A673 (cell line): ENCODE measurements at regions not wholly inside any gene's neighbourhood (a gene's known extent, or its start where the extent isn't known, plus 50 kb on each side); places are given as distances from the start of the nearest gene placed in this dataset.

ENCODE experiments used
- BruUV-seq: library from RNA; stranded (reverse); fragments of 400-500 nt; replicated peaks from 2 replicates; lab custom pipeline; 2021; lab: Mats Ljungman, UMichigan
- CTCF ChIA-PET: fragments of 300-600 bp; sonication (Branson Sonifier 250); formaldehyde crosslinking; loops from one replicate; lab custom pipeline; 2022; ENCODE audit warnings: antibody characterized with exemption; lab: Charles Lee
- POLR2A ChIA-PET: fragments of 300-600 bp; sonication (Branson Sonifier 250); formaldehyde crosslinking; loops from one replicate; lab custom pipeline; 2022; ENCODE audit warnings: antibody characterized with exemption; ENCODE audit not compliant: low non-redundant PET; lab: Charles Lee
- DNase-seq: peaks from one replicate; pipeline ENCODE4 v3.0.0-alpha.2; 2015; ENCODE audit warnings: low spot score
- H3K27ac ChIP-seq: fragments of 200-600 bp; sonication (generic); 2 replicates; pipeline ENCODE4 v1.5.1; 2016; ENCODE audit warnings: mixed run types, low read depth, mild to moderate bottlenecking, mixed read lengths, antibody characterized with exemption, low read length; ENCODE audit not compliant: poor library complexity, severe bottlenecking
- H3K27me3 ChIP-seq: fragments of 200-600 bp; sonication (generic); replicated peaks from 2 replicates; pipeline ENCODE4 v1.6.1; 2017; ENCODE audit warnings: mixed run types, low read depth, mild to moderate bottlenecking, mixed read lengths, antibody characterized with exemption, low read length; ENCODE audit not compliant: insufficient read depth, poor library complexity
- H3K36me3 ChIP-seq: fragments of 200-600 bp; sonication (generic); 2 replicates; pipeline ENCODE4 v1.6.1; 2016; ENCODE audit warnings: mixed run types, mild to moderate bottlenecking, mixed read lengths, antibody characterized with exemption, low read length; ENCODE audit not compliant: insufficient read depth, poor library complexity, severe bottlenecking
- H3K4me1 ChIP-seq: fragments of 200-600 bp; sonication (generic); 2 replicates; pipeline ENCODE4 v1.6.1; 2017; ENCODE audit warnings: mixed run types, mild to moderate bottlenecking, mixed read lengths, antibody characterized with exemption, low read length; ENCODE audit not compliant: insufficient read depth, poor library complexity, severe bottlenecking
- H3K4me3 ChIP-seq: fragments of 200-600 bp; sonication (generic); 2 replicates; pipeline ENCODE4 v1.5.1; 2016; ENCODE audit warnings: low read depth, mixed run types, mild to moderate bottlenecking, mixed read lengths, low read length; ENCODE audit not compliant: poor library complexity, severe bottlenecking
- H3K9me3 ChIP-seq: fragments of 200-600 bp; sonication (generic); 2 replicates; pipeline ENCODE4 v1.6.1; 2016; ENCODE audit warnings: mixed run types, low read depth, mild to moderate bottlenecking, mixed read lengths, antibody characterized with exemption, low read length; ENCODE audit not compliant: poor library complexity, severe bottlenecking
- EZH2 ChIP-seq: fragments of 200-600 bp; sonication (generic); IDR thresholded peaks from 2 replicates; pipeline ENCODE4 v1.6.1; 2017; ENCODE audit warnings: borderline replicate concordance, low read depth, mild to moderate bottlenecking, mixed read lengths, antibody characterized with exemption, low read length; ENCODE audit not compliant: poor library complexity, severe bottlenecking
- intact Hi-C: fragments of 100-400 bp; cut with micrococcal nuclease; formaldehyde crosslinking; loops from one replicate; pipeline ENCODE4 v1.10.0; 2022; ENCODE audit not compliant: unreplicated experiment
- TF ChIP-seq, protein P1 (sequence below): fragments of 300-800, 200-600 bp; sonication (generic); conservative IDR thresholded peaks from 2 replicates; pipeline ENCODE4 v1.5.1; 2017; ENCODE audit warnings: low read depth, mild to moderate bottlenecking, antibody characterized with exemption, low read length, moderate library complexity, mixed read lengths

DNA sequence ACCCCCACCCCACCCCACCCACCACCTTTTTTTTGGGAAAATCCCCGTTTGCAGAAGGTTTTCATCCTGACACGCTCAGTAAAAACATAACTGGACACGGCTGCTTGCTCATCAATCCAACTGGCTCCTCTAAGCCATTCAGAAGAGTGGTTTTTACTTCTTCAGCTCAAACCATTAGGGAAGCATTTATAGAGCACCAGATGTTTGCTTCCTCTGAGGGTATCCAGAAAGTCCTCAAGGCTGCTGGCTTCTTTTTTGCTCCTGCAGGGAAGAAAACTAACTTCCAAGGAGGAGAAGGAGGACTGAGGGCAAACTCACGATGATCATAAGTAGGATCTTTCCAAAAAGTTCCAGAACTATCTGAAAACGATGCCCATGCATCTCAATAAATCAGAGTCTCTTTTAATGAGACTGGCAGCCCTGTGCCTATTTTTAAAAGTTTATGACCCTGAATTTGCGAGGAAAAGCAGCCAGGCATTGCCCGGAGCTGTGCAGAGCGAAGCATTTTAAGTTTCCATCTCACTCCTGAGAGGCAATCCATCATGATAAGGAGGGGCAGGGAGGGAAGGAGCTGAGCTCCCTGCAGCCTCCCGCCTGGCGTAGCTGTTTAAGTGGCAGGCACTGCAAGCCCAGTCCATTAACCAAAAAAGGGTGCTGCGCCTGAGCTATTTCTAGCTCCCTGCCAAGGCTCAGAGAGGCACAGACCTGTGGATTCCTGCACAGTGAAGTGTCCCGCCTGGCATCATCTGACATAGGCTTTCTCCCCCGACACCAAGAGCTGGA, 146.3 kb upstream of the FOXF1 start:
- TF ChIP-seq, protein P1, sequence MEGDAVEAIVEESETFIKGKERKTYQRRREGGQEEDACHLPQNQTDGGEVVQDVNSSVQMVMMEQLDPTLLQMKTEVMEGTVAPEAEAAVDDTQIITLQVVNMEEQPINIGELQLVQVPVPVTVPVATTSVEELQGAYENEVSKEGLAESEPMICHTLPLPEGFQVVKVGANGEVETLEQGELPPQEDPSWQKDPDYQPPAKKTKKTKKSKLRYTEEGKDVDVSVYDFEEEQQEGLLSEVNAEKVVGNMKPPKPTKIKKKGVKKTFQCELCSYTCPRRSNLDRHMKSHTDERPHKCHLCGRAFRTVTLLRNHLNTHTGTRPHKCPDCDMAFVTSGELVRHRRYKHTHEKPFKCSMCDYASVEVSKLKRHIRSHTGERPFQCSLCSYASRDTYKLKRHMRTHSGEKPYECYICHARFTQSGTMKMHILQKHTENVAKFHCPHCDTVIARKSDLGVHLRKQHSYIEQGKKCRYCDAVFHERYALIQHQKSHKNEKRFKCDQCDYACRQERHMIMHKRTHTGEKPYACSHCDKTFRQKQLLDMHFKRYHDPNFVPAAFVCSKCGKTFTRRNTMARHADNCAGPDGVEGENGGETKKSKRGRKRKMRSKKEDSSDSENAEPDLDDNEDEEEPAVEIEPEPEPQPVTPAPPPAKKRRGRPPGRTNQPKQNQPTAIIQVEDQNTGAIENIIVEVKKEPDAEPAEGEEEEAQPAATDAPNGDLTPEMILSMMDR = no peak
- no peak for TF ChIP-seq EZH2
- no peaks in the 10 kb centered on the region for H3K36me3 ChIP-seq
- intact Hi-C loops = no loop called here
- H3K4me3 ChIP-seq = no peak overlapping the region
- BruUV-seq = no TSS peak
- peaks cover 89% of the 10 kb centered on the region for H3K27me3 ChIP-seq
- no peak overlapping the region for H3K27ac ChIP-seq
- H3K4me1 ChIP-seq = no peaks in the 10 kb centered on the region
- CTCF ChIA-PET = no interaction called here
- POLR2A ChIA-PET = no interaction called here
- DNase-seq = no peak
- no peaks in the 10 kb centered on the region for H3K9me3 ChIP-seq

- H3K4me1 ChIP-seq = no peaks in the 10 kb centered on the region
- TF ChIP-seq, protein P1 = no peak
- TF ChIP-seq EZH2 = no peak
- no peaks in the 10 kb centered on the region for H3K9me3 ChIP-seq
- BruUV-seq = no TSS peak
- POLR2A ChIA-PET = no interaction called here
- H3K27ac ChIP-seq = no peak overlapping the region
- intact Hi-C loops = no loop called here
- peaks cover 81% of the 10 kb centered on the region for H3K27me3 ChIP-seq
- H3K4me3 ChIP-seq = no peak overlapping the region
- DNase-seq = no peak
- H3K36me3 ChIP-seq = no peaks in the 10 kb centered on the region
- CTCF ChIA-PET = no interaction called here
Observed at GRCh38 chr16:86364653-86365380, 145.5 kb upstream of the FOXF1 start.

DNA sequence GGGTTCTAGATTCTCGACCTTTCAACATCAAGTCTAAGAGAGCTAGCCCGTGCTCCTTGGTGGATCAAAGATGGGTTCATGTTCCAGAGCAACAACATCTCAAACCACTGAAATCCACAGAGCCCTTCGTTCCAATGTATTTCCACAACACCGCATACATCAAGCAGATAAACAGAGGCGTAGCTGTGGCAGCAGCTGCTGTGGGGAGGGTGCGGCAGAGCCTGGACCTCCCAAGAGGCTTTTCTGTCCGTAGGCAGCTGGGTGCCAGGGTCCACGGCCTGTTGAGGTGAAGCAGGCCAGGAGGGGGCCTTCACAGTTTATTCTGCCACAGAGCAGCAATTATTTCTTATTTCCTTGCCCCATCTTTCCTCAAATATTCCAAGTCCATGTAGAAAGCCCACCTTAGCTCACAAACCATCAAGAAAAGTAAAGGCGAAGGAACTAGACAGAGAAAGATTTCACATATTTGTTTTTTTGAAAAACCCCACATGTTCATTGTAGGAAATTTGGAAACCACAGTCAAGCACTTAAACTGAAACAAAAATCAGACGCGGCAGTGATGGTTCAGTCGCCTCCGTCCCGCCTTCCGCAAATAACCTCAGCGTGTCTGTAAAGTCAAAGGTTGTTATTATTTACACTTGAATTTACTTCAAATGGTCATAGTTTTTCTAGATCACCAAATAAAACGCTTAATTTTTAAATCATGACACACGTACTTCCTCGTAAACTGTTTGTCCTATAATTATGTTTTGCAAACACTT, 144.6 kb upstream of the FOXF1 start:
- Histone ChIP-seq H3K4me1 (no peaks in the 10 kb centered on the region), H3K4me3 (no peak overlapping the region), H3K9me3 (no peaks in the 10 kb centered on the region), H3K27me3 (peaks cover 74% of the 10 kb centered on the region), H3K36me3 (no peaks in the 10 kb centered on the region), H3K27ac (no peak overlapping the region)
- no peak for TF ChIP-seq EZH2
- TF ChIP-seq, protein P1 = no peak
- ChIA-PET CTCF (no interaction called here), POLR2A (no interaction called here)
- intact Hi-C loops = no loop called here
- no peak for DNase-seq
- BruUV-seq = no TSS peak
